GM12874 (cell line): ENCODE measurements at regions not wholly inside any gene's neighbourhood (a gene's known extent, or its start where the extent isn't known, plus 50 kb on each side); places are given as distances from the start of the nearest gene placed in this dataset.

Experiments
- TF ChIP-seq, protein P1 (sequence below): IDR thresholded peaks from 2 replicates; pipeline ENCODE4 v1.5.1; 2011; ENCODE audit warnings: low read depth, mild to moderate bottlenecking, control low read depth, low read length, moderate library complexity; ENCODE audit not compliant: insufficient read depth

DNA sequence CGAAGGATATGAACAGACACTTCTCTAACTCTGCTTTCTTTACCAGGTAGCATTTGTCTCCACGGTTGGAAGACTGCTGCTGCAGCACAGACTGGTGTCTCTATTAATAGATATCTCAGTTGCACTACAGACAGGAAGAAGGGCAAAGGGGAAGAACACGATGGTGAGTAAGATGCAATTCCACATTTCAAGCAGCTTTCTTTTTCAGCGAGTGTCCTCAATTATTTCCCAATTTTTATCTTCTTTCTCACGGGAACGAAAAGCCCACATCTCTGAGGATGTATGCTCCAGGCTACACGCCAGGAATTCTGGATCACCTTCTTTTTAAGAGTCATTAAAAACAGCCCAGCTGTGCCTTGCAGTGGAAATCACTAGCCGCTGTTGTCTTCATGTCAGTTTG, 311.6 kb upstream of the ECI2 start:
- TF ChIP-seq, protein P1, sequence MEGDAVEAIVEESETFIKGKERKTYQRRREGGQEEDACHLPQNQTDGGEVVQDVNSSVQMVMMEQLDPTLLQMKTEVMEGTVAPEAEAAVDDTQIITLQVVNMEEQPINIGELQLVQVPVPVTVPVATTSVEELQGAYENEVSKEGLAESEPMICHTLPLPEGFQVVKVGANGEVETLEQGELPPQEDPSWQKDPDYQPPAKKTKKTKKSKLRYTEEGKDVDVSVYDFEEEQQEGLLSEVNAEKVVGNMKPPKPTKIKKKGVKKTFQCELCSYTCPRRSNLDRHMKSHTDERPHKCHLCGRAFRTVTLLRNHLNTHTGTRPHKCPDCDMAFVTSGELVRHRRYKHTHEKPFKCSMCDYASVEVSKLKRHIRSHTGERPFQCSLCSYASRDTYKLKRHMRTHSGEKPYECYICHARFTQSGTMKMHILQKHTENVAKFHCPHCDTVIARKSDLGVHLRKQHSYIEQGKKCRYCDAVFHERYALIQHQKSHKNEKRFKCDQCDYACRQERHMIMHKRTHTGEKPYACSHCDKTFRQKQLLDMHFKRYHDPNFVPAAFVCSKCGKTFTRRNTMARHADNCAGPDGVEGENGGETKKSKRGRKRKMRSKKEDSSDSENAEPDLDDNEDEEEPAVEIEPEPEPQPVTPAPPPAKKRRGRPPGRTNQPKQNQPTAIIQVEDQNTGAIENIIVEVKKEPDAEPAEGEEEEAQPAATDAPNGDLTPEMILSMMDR = no peak

DNA sequence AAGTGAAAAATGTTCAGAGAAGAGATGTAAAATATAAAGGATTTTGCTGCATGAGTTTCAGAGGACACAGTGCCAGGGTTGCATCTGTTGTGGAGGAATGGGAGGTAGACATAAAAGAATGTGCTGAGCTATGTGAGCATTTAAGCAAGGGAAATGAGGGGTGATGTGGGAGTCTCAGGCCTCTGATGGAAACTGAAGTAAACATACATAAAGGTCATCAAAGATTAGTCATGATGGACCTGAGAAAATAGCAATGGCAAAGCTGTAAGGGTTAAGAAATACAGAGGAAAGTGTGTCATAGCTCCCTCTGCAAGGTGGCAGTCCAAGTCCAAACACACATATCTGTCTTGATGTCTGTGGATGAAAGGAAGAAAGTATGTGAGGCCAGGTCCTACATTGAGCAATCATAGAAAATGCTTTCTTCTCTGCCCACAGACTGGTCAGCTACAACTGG, 306.6 kb upstream of the ECI2 start:
- TF ChIP-seq, protein P1 = no peak

DNA sequence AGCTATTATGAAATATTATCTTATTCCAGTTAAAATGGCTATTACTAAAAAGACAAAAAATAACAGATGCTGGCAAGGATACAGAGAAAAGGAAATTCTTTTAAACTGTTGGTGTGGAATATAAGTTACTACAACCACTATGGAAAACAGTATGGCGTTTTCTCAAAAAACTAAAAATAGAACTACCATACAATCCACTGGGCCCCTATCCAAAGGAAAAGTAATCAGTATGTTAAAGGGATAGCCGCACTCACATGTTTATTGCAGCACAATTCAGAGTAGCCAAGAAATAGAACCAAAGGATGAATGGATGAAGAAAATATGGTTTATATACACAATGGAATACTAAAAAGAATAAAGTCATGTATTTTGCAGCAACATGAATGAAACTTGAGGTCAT, 303.8 kb upstream of the ECI2 start:
- TF ChIP-seq, protein P1 = no peak

DNA sequence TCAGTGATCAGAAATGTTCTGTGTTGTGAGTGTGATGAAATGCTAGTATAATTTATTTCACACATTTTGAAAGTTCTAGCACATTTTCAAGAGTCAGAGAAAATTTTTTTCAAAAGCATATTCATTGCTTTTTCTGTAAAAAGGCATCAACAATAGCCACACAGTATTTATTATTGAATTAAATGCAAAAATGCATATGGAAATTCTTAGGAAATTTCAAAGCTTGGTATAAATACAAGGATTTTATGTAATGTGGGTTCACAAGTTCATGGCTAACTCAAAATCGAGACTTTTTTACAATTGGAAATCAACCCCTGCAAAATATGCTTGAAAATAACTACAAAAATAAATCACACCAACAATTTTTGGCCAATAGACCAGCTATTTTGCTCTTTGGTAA, 302.0 kb upstream of the ECI2 start:
- TF ChIP-seq, protein P1 = no peak

DNA sequence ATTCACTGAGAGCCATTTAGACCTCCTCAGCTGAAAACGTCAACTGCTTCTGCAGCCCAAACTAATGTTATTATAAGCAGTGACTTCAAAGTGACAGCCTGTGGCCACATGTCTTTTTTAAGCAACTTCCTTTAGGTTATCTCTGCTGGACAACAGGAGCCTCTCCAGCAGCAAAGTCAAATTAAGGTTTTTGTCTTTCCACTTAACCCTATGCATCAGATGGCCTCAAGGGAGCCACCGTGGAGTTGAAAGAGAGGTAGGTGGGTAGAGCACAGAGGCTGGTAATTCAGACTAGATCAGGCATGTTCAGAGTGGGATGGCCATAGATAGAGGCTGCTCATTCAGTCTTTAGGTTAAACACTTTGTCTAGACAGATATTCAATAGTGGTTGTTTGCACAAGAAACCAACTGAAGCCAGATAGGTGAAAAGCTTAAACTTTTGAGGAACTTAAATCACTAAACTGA, 300.6 kb upstream of the ECI2 start:
- TF ChIP-seq, protein P1 = no peak

DNA sequence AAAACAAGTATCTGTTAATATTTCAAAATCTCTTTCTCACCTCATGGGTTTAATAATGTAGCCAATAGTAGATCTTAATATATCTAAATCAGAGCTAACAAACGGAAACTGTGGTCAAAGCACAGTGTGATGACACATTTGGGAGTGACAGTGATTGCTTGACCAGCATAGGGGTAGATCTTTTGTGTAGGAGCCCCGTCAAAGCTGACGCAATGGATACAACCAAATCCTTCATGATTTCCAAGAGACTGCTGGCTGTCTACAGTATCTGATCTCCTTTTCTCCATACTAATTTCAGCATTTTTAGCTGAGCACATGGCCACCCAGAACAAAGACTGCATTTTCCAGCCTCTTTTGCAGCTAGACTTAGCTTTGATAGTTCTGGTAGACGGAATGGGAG, 299.3 kb upstream of the ECI2 start:
- TF ChIP-seq, protein P1 = no peak

DNA sequence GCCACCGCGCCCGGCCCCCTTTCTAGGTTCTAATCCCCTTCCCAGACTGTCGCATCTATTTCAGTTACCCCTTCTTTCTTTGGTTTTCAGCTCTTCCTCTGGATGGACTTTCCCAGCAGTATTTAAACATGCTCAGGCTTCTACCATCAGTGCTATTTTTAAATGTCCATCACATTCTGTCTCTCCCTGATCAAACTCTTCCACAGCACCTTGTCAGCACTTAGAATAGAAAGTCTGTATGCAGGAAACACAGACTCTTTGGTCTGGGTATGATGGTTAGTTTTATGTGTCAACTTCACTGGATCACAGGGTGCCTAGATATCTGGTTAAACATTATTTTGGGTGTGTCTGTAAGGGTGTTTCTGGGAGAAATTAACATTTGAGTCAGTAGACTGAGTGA, 297.8 kb upstream of the ECI2 start:
- TF ChIP-seq, protein P1 = no peak
